Uterus (tissue), 3 donors: ENCODE measurements at regions not wholly inside any gene's neighbourhood (a gene's known extent, or its start where the extent isn't known, plus 50 kb on each side); places are given as distances from the start of the nearest gene placed in this dataset.

Experiments used
- DNase-seq, 2 donors: peaks; one replicate each; pipeline ENCODE4 v3.0.0-alpha.2; 2019 to 2020
- H3K27ac ChIP-seq, 2 donors: fragments of 200-600 bp; sonication (generic); 1 replicate in 1 of 2; 2 replicates in 1 of 2; pipeline ENCODE4 v1.5.1; 2016 to 2018
- H3K27me3 ChIP-seq, 2 donors: fragments of 200-600 bp; sonication (generic); one replicate each; pipeline ENCODE4 v1.5.1; 2018 to 2019; ENCODE audit warnings: control low read depth in 1 of 2
- H3K36me3 ChIP-seq, 2 donors: fragments of 200-600 bp; sonication (generic); one replicate each; pipeline ENCODE4 v1.5.1; 2019; ENCODE audit warnings: control low read depth in 1 of 2
- H3K4me1 ChIP-seq, 2 donors: fragments of 200-600 bp; sonication (generic); one replicate each; pipeline ENCODE4 v1.5.1; 2018 to 2019; ENCODE audit warnings: control low read depth in 1 of 2
- H3K4me3 ChIP-seq, 2 donors: fragments of 200-600 bp; sonication (generic); 1 replicate in 1 of 2; 2 replicates in 1 of 2; pipeline ENCODE4 v1.5.1; 2018 to 2019; ENCODE audit warnings: mild to moderate bottlenecking in 1 of 2
- H3K9me3 ChIP-seq, 2 donors: fragments of 200-600 bp; sonication (generic); one replicate each; pipeline ENCODE4 v1.5.1; 2019; ENCODE audit warnings: control low read depth in 1 of 2
- POLR2A ChIP-seq, 2 donors: fragments of 450-650 bp; IDR thresholded peaks; one replicate each; pipeline ENCODE4 v1.6.1; 2016; ENCODE audit warnings: antibody characterized with exemption in 2 of 2, mild to moderate bottlenecking in 1 of 2, moderate library complexity in 1 of 2
- intact Hi-C: fragments of 100-400 bp; cut with DNase I; formaldehyde crosslinking; loops from one replicate; pipeline ENCODE4 v1.15.1; 2023; ENCODE audit warnings: low total_unique reads
- TF ChIP-seq, protein P1 (sequence below), 4 experiments: fragments of 200-600 bp in 2 of 4; fragments of 450-650 bp in 2 of 4; sonication (generic) in 2 of 4; IDR thresholded peaks; one replicate each; pipeline ENCODE4 v1.5.1; 2016 to 2019; ENCODE audit warnings: antibody characterized with exemption in 4 of 4, mild to moderate bottlenecking in 2 of 4, moderate library complexity in 1 of 4
- donor health status: DM: yes; HTN: yes; CAD: no.

DNA sequence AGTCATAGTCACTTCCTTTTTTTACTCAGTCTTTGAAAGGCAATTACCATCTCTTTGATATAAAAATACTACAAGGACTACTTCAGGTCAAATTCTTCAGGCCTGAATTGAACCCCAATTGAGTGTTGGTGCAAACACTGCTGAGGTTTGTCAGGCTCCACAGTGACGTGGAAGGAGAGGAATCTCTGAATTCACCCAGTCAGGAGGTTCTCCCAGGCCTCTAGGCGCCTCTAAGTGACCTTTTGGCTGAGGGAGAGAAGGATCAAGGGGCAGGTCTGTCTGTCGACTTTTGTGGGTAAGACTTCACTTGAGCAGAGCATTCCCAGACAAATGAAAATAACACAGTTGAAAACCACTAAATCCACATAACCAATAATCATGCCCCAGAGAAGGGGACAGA is 227.6 kb upstream of the CHRNA7 start:
- TF ChIP-seq, protein P1, sequence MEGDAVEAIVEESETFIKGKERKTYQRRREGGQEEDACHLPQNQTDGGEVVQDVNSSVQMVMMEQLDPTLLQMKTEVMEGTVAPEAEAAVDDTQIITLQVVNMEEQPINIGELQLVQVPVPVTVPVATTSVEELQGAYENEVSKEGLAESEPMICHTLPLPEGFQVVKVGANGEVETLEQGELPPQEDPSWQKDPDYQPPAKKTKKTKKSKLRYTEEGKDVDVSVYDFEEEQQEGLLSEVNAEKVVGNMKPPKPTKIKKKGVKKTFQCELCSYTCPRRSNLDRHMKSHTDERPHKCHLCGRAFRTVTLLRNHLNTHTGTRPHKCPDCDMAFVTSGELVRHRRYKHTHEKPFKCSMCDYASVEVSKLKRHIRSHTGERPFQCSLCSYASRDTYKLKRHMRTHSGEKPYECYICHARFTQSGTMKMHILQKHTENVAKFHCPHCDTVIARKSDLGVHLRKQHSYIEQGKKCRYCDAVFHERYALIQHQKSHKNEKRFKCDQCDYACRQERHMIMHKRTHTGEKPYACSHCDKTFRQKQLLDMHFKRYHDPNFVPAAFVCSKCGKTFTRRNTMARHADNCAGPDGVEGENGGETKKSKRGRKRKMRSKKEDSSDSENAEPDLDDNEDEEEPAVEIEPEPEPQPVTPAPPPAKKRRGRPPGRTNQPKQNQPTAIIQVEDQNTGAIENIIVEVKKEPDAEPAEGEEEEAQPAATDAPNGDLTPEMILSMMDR (IDR thresholded peaks at IDR 0.05) = no peak
- no peak for TF ChIP-seq POLR2A (IDR thresholded peaks at IDR 0.05)
- intact Hi-C loops = no loop called here
- H3K4me3 ChIP-seq = no peak overlapping the region
- H3K27me3 ChIP-seq = no peaks in the 10 kb centered on the region
- H3K9me3 ChIP-seq = no peaks in the 10 kb centered on the region
- H3K27ac ChIP-seq = no peak overlapping the region
- no peak for DNase-seq
- no peaks in the 10 kb centered on the region for H3K36me3 ChIP-seq
- no peaks in the 10 kb centered on the region for H3K4me1 ChIP-seq

DNA sequence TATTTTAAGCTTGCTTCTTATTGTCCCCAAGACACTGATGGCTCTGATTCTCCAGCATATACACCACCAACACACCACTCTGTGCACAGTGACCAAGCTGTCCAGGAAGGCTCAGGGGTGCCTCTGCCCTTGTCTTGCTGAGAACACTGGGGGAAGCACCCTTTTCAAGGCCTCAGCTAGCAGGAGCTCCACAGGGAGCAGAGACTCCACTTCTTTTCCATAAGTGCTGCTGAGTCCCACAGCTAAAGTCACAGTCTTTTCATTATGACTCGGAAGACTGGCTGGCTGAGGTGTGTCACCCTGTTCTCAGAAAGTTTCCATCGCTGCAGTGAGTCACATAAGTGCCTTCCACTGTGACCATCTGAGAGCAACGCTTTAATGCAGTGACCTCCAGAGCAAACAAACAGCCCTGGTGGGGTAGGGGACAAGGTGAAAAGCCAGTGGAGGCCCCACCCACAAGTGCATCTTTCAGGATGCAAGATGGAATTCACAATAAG is 226.9 kb upstream of the CHRNA7 start:
- no peak for DNase-seq
- Histone ChIP-seq H3K4me1 (no peaks in the 10 kb centered on the region), H3K9me3 (no peaks in the 10 kb centered on the region), H3K27ac (no peak overlapping the region), H3K36me3 (no peaks in the 10 kb centered on the region), H3K4me3 (no peak overlapping the region), H3K27me3 (no peaks in the 10 kb centered on the region)
- TF ChIP-seq, protein P1 (IDR thresholded peaks at IDR 0.05) = no peak
- no peak for TF ChIP-seq POLR2A (IDR thresholded peaks at IDR 0.05)
- intact Hi-C loops = no loop called here

DNA sequence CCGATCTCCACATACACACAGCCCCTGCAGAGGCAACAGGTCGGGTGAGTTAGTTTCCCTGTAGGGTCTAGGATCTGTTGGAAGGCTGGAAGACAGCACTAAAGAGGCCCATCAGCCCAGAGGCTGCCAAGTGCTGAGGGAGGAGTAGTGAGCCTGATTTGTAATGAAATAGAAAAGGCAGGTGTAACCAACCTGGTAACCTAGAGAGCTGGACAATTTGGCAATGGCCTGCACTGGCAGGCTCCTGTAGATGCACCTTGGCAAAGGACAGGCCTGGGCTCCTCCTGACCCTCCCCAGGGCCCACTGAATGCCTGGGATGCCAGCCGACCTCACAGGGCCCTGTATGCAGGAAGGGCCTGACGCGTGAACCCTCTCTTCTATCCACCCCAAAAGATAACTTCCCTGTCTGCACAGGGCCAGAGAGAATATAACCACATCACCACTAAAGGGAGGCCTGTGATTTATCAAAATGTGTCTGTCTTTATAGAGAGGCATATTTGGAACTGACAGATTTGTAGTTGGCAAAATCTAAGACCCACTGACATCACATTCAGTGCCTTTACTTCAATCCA is 225.1 kb upstream of the CHRNA7 start:
- intact Hi-C loops = no loop called here
- DNase-seq = no peak
- TF ChIP-seq POLR2A (IDR thresholded peaks at IDR 0.05) = no peak
- TF ChIP-seq, protein P1 (IDR thresholded peaks at IDR 0.05) = no peak
- Histone ChIP-seq H3K4me3 (no peak overlapping the region), H3K36me3 (no peaks in the 10 kb centered on the region), H3K4me1 (no peaks in the 10 kb centered on the region), H3K27ac (no peak overlapping the region), H3K27me3 (no peaks in the 10 kb centered on the region), H3K9me3 (no peaks in the 10 kb centered on the region)

DNA sequence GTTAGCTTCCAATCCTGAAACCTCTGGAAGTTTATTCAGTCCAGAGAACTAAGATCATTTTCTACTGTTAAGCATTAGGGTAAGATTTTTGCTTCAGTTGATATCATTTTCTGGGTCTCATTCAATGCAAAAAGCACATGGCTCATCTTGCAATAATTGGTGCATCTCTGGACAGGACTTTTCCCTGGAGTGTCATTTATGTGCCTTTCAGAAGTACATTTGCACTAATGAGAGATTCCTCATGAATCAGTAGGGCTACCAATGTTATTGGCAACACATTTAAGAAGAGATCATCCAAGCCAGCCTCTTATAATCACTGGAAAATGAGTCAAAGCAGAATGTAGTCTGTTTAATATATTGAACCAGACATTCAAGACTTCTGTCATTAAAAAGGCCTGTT is 224.2 kb upstream of the CHRNA7 start:
- intact Hi-C loops = no loop called here
- H3K9me3 ChIP-seq = no peaks in the 10 kb centered on the region
- H3K36me3 ChIP-seq = no peaks in the 10 kb centered on the region
- TF ChIP-seq, protein P1 (IDR thresholded peaks at IDR 0.05) = no peak
- no peak for TF ChIP-seq POLR2A (IDR thresholded peaks at IDR 0.05)
- DNase-seq = no peak
- H3K4me1 ChIP-seq = no peaks in the 10 kb centered on the region
- H3K4me3 ChIP-seq = no peak overlapping the region
- H3K27ac ChIP-seq = no peak overlapping the region
- no peaks in the 10 kb centered on the region for H3K27me3 ChIP-seq

DNA sequence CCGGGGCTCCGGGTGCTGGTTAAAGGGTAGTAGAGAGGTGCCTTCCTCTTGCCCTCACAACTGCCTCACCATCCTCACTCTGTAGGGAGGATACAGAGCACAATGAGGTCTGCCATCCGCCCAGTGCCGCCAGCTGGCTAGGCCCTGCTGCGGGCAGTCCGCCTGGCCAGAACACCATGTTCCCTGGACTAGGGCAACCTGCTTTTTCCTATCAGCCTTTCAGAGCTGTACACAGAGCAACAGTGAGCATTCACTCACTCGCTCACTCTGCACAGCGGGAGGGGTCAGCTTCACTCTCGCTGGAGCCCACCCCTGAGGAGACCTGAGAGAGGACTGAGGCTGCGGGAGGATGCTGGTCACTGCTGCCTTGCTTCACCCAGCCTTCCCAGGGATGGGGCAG is 218.7 kb upstream of the CHRNA7 start:
- H3K27ac ChIP-seq = no peak overlapping the region
- DNase-seq = no peak
- no peaks in the 10 kb centered on the region for H3K4me1 ChIP-seq
- H3K27me3 ChIP-seq = no peaks in the 10 kb centered on the region
- TF ChIP-seq POLR2A (IDR thresholded peaks at IDR 0.05) = no peak
- TF ChIP-seq, protein P1 (IDR thresholded peaks at IDR 0.05) = no peak
- H3K4me3 ChIP-seq = no peak overlapping the region
- H3K9me3 ChIP-seq = no peaks in the 10 kb centered on the region
- intact Hi-C loops = no loop called here
- H3K36me3 ChIP-seq = no peaks in the 10 kb centered on the region
